Right hindlimb (tissue), 1 donor: ENCODE measurements at regions not wholly inside any gene's neighbourhood (a gene's known extent, or its start where the extent isn't known, plus 50 kb on each side); places are given as distances from the start of the nearest gene placed in this dataset.
A peak's percentile ranks its signal among the peaks of the same experiment; 100 is the strongest.

Source experiments
- DNase-seq: peaks from one replicate; pipeline ENCODE4 v3.0.0-alpha.2; 2018

DNA sequence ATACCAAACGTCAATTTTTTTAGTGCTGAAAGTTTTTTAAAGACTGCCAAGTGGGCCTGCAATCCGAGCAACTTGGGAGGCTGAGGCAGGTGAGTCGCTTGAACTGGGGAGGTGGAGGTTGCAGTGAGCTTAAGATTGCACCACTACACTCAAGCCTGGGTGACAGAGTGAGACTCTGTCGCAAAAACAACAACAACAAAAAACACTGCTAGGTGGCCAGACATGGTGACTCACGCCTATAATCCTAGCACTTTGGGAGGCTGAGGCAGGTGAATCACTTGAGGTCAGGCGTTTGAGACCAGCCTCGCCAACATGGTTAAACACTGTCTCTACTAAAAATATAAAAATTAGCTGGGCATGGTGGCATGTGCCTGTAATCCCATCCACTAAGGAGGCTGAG is 202.8 kb upstream of the COPS8 start:
- DNase-seq = no peak

DNA sequence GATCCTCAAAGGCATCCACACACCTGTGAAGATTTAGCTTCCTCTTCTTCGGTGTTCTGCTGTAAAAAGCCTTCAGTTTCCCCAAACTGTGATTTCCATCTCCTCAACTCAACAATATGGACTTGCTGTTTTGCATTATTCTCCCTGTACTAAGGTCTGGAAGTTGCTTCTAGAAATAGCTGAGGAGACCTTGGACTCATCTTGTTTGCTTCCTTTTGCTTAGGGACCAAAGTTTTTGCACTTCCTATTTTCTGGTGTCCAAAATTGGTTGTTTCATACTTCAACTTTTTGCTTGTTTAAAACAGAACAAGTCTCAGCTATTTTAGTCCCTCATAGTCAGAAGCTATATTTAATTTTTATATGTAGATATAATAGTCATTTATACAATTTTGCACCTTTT is 201.9 kb upstream of the COPS8 start:
- no peak for DNase-seq

DNA sequence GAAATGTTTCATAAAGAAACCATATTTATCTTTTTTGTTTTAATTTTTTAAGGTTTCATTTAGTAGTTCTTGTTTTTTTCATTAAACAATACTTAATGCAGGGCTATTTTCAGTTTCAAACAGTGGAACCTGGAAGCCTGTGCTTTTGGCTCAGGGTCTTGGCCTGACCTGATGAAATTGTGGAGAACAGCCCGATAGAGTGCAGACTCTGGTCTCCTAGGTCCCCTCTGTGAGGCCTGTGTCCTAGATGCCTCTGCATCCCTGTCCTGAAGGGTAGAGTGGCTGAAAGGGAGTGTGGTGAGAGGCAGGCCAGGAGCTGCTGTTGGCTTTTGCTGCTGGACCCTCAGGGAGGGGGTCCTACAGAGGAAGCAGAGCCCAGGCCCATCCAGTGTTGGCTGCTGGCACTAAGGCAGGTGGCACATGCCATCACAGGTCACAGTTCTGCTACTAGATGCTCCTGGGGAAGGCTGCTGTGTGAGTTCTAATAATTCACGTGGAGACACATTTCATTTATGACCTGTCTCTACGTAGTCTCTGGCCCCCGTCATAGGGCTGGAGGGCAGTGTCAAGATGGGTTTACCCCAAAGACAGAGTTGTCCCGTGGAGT is 201.0 kb upstream of the COPS8 start:
- no peak for DNase-seq

DNA sequence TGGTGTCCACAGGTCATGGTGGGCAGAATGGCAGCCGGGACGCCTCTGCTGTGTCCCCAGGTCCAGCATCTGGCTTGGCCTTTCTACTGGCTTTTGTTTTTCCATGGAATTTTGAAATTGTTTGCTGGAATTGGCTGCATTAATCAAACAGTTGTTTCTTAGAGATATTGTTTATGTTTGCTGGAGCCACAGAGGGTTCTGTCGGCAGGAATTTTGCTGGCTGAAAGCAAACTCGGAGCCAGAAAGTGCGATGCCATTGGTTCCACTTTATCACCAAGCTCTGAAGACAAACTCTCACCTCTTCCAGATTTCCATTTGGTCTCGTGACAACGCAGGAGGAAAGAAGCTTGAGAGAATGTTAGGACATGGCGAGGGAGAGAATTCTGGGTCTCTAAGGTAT is 199.2 kb upstream of the COPS8 start:
- no peak for DNase-seq

DNA sequence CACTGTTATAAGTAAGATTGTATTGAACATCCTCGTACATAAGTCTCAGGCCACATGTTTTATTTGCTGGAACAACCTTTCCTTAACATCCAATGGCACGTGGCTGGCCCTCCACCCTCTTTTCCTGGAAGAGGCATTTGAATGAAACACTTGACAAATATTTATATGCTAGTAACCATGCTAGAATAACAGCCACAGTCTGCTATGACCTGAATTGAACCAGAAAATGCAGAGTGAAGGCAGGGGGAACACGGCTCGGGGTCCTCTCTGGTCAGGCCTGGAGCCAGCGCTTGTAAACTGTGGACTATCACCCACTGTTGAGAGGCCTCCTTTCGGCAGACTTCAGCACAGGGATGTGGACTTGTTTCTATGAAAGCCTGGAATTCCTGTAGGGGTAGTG is 198.2 kb upstream of the COPS8 start:
- DNase-seq = peak; percentile 81

DNA sequence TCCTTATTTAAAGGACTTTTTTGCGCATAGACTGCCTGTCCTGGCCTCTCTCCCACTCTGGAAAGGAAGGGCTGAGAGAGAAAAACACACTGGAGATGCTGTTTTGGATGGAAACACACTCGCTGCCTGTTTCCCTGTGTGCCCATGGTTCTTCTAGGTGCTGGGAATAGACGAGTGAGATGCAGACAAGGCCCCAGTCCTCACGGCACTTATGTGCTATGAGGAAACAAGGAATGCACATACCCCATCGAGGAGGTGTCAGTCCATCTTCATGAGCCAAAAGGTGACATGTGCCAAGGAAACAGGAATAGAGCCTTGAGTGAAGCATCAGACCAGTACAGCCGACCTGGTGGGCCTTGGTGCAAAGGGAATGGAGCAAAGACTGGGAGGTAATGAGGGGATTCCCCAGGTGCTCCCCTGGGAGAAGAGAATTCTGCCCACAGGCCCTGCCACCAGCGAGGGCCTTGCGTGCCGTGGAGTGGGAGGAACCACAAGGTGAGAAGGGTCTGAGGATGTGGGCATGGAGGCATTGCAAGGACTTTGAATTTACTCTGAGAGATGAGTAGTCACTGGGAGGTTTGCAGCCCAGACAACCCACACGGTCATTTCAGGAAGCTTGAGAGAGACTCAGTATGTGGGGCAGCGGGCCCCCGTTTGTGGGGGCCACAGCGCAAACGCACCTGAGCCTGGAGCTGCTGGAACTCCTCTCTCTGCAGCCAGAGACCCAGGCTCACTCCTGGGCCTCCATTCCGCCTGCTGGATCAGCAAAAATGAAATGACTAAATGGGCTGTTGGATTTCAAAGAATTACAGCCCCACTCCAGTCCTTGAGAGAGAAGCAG is 197.5 kb upstream of the COPS8 start:
- DNase-seq = no peak

DNA sequence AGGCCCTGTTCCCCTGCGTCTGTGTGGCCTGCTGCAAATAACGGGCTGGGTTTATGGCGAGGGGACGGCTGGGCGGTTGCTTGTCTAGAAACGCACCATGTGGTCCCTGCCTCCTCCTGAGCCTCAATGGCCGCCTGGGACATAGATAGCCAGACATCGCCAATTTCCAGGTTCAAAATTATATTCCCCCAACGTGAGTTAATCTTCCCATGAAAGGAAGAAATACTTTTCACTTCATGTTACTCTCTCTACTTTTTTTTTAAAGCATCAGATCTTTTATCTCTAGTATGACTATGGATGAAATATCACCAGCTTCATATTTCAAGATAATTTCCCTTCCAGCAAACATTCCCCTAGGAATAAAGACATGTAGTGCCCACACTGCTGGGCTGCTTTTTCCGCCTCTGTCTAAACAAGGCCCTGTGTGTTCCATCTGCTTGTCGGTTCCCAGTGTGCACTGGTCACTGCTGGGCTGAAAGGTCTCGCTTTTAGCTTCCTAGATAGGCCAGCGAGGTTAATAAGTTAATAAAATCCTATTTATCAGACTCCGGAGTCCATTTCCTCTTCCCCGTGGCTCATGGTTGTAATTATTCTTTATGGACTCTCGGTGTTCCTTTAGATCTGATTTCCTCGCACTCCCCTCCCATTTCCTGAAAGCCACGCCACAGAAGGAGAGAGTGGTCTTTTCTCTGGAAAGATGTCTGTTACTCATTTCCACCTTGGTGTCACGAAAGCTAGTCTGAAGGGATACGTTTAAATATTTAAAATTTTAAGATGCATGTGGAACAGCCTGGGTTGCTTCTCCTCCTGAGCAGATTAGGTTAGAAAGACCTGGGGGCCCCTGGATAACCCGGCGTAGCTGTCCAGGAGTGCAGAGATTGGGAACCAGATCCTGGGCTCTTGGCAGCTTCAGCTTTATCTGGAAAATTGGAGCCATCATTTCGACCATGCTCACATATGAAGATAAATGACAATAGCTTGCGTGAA is 196.6 kb upstream of the COPS8 start:
- no peak for DNase-seq

DNA sequence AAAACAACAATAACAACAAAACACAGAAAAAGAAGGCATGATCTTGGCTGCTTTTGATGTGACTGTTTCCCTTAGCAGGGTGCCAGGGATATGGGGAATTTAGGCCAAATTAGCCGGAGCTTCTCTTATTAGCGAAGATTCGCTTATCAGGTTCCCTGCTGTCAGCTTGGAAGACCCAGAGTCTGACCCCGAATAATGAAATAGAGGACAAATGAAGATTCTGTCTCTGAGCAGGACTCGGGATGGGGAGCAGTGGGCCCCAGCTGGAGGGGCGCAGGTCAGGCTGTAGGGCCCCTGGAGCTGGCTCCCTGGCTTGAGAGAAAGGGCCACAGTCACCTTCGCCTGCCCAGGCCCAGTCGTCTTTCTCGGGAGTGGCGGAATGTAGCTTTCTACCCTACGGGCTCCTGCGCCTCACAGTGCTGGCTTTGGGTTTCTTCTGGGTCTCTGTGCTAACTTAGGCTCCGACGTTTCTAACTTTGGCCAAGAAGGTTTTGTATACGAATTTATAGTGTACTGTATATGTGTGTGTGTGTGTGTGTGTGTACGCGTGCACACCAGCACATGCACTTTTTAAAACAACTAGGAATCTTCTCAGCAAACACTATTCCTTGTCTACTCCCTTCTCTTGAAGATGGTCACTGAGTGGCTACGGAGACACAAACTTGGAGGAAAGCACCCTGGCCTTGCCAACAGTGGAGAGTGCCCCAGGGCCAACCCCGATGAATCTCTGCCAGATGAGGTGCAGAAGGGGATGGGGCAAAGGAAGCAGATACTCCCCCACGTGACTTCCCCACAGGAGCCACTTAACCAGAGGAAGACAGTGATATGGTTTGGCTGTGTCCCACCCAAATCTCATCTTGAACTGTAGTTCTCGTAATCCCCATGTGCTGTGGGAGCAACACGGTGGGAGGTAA is 195.6 kb upstream of the COPS8 start:
- no peak for DNase-seq

DNA sequence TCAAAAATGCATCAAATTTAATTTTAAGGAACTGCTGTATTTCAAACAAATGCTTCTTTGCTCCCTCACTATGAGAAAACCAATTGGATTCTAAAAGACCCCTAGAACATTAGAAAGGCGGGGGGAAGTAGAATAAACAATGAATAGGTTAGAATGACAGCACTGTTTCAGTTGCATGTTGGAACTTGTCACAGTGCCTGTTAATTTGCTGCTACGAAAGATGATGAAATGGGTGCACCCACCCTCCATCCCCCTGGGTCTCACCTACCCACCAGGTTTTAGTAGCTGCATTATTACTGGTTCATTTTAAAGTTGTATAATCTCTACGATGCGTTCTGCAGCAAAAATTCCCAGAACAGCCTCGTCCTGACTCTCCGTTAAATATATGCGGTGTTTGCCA is 193.0 kb upstream of the COPS8 start:
- no peak for DNase-seq

DNA sequence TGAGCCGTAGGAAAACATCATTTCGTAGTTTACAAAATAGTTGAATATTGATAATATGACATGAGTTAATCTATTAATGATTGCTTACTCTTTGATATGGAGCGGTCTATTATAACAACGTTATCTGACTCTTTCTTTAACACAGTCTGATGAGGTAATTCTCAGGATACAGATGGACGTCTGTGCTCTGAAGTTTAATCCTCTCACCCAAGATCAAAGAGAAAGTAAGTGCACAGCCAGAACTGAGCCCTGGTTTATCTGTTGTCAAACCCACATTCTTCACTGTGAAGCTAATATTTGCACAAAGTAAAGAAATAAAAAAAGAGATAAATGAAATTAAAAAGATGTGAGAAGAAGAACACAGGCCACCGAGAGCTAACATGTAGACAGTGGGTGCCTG is 190.9 kb upstream of the COPS8 start:
- no peak for DNase-seq

DNA sequence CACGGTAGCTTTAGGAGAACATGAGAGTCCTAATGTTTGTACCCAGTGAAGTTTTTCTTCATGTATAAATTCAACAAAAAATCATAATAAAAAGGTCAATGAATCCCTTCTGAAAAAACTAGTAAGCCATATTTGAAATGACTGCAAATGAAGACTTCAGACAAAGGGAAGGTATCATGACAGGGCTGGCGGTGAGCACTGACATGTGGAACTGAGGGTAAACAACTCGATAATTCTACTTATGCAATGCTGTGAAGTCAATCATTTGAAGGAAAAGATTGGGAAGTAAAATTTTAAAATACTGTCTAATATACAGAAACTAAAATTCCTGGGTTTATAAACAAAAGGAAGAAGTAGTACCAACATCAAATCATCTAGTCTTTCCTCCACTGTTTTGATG is 190.2 kb upstream of the COPS8 start:
- DNase-seq = no peak

DNA sequence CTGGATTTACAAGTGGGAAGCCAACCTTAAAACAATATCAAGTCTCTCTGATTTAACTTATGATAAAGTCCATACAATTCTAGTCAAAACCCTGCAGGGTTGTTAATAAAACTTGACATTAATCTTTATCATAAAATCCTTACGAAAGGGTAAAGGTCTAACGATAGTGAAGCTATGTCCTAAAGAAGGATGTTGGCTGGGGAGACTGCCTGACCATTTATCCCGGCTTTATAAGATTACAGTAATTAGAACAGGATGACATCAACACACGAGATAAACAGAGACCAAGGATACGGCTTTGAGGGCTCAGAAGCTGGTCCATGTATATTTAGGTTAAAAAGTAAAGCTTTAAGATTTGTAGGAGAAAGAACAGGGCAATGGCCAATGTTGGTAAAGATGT is 189.0 kb upstream of the COPS8 start:
- no peak for DNase-seq

DNA sequence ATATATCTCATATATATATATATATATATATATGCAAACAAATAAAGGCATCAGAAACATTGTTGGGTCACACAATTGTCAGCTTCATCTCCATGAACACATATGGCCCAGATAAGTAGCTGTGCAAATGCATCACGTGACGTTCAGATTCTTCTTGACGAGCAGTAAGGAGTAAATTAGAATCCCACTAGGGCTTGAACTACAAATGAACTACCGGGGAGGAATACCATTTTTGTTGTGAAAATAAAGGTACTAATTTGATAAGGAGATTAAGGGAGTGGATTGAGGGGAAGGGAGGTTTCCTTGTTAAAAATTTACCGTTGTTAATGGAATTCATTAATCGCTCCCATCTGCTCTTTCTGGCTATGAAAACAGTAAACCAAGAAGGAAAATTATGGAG is 186.5 kb upstream of the COPS8 start:
- DNase-seq = no peak

DNA sequence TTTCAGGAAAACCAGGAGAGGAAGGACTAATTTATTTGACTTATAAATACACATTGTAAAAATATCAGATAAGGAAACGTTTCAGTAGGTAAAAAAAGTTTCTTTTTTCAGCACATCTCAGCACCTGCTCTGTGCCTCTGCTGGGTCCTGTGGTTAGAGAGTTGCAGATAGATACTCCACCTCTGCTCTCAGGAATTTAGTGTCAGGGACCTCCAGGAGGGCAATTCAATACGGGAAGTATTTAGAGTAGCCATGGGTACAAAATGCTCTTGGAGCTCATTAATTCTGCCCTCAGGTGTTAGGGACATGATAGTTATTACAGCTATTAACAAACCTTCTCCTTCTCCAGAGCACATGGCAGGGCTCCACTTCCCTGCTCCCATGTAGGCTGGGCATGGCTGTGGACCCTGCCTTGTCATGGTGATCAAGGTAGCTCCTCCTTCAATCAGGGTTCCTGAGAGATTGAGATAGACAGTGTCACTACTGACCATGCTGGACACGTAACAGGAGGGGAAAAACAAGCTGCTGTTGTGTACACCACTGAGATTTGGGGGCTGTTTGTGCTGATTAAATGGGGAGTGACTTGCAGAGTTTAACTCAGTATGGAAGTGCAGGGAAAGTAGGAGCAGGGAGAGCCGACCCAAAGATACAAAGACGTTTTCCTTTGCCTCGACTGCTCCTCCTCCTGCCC is 185.6 kb upstream of the COPS8 start:
- DNase-seq = no peak

DNA sequence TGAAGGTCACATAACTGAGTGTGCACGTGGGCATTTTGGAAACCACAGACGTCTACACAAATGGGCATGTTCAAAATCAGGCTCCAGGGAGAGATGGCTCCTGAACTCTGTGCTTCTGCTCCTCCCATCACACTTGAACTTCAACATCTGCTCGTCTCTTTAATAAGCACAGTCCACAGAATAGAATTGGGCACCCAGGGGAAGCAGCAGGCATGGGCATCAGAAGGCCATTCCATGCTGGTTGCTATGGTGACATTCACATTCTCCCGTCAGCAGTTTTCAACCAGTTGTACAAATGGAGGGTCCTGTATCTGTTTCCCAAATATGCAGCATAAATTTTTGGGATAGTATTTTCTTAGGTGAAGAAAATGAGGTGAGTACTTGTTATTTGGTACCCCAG is 183.7 kb upstream of the COPS8 start:
- DNase-seq = no peak

DNA sequence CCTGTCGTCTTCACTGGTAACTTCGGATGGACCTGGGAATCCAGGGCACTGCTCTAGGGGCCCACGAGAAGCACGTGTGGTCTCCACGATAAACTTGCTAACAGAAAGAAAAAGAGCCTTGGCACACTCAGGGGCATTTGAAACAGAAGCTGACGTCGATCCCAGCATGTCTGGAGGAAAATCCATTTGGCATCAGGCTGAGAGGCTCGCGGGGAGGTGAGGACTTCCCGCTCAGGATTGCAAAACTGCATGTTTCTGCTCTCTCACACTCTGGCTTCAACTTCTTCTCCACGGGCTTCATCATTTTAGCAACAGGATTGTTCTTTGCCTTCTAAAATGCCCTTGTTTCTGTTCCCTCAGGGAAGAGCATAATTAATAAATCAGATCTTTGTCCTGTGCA is 181.7 kb upstream of the COPS8 start:
- DNase-seq = no peak

DNA sequence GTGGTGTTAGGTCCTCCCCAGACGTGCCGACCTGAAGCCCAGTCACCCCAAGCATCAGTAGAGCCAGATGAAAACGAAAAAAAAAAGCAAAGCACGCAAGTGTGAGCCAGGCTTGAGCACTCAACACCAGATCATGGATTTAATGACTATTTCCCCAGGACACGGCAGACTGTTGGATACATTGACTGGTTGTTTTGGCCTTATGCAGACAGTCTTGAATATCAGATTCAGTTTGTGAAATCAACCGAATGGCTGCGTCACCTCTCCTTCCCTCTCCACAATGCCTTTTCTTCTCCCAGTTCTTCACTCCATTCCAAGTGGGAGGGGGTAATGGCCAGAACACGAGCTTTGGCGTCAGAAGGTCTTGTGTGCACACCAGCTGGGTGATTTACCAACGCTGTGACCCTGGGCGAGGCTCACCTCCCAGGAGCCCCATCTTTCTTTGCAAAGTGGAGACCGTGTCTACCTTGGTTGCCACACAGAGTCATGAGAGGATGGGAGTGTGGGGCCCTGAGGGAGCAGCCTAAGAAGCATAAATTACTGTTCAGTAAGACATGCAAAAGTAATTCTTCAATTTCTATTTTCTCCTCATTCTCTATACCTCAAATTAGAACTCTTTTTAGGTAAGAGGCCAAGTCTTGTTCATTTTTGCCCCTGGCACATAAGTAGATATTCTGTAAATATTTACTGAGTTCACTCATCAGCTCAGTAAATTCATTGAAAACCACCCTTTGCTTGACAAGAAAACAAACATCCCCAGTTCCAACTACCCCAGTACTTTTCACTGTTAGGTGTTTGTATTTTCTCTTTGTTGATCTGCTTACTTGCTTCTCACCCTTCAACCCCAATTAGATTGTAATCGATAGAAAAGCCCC is 181.1 kb upstream of the COPS8 start:
- no peak for DNase-seq

DNA sequence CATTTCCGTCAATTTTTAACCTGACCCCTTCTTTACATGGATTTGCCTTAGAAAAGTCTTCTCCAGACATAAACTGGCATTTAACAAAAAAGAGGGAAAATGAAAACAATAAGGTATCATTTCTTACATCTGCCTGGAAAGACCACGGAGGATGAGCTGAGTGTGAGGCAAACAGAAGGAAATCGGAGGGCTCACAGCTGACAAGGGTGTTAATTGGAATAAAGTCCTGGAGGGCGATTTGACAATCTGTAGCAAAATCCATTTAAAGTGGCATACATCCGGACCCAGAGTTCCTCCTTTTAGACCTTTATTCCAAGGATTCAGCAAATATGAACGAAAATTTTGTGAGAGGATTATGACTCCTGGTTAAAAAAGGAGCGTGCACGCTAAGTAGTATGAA is 179.7 kb upstream of the COPS8 start:
- DNase-seq = no peak

DNA sequence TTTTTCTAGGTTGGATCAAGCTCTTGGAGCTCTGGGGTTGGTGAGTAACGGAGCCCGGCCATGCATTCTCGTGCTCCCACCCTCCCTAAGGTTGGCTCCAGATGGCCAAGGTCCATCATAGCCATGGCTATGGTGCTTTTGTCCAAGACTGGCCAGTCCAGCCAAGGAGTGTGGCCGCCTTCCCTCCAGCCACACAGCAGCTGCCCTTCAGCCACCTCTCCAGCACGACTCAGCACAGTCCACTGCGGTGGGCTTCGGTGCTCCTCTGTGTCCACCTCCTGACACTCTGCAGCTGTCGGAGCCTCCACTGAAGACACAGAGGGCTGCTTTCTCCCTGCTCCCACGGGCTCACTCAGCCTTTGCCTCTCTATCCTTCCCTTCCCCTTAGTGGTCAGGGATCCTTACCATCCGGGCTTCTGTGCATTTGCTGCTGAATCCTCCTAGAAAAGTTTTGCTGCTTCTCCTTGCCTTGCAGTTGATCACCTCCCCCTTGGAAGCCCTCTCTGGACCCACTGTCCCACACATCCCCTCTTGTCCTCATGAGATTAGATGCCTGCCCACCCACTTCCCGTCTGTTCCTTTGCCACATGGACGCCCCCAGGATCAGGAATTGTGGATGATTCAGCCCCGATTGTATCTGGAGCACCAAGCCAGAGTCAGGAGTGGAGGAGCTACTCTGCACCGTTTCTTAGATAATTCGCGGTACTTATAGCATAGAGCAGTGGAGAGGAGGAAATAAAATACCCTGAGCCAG is 177.1 kb upstream of the COPS8 start:
- no peak for DNase-seq

DNA sequence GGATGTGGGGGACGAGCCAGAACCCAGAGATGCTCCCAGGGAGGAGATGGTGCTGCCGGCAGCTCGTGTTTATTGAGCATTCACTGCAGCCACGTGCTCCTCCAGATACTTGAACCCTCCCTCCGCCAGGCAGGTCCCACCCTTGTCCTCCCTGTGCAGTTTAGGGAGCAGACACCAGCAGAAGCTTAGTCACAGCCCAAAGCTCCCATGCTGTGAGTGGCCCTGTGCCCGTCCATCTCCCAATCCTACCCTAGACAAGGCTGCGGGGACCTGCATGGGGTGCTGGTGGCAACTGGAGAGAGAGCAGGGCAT is 176.5 kb upstream of the COPS8 start:
- no peak for DNase-seq
